ENCODE measurements at regions not wholly inside any gene's neighbourhood (a gene's known extent, or its start where the extent isn't known, plus 50 kb on each side); places are given as distances from the start of the nearest gene placed in this dataset.
"Not testable (repeated sequence)": the region's sequence is repeated elsewhere in the genome, so short reads cannot be mapped to it uniquely, and the experiment has no call there.

DNA sequence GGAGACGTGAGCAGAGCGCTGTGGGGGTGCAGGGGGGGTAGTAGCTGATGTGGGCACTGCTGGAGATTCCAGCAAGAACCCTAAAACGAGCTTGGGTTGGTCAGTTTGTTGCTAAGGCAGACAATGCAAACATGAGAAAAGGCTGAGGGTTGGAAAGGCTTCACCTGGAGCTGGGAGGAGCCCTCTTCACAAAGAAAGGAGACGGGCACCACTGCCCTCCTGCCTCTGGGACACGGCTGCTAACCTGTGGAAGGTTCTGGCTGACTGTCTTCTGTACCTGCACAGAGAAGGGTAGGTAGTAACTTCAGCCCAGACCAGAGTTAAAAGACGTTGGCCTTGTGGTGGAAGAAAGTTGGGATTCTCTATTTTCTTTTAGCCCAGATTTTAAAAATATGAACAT, 108.7 kb downstream of the SUCLA2 start:
- DNase-seq (ENCODE audit: insufficient read length, low spot score): no peak
- TF ChIP-seq POU2F2 (IDR thresholded peaks at IDR 0.05; ENCODE audit: low read depth, low read length) (no peak), POLR2A (IDR thresholded peaks at IDR 0.05; ENCODE audit: low read depth, low read length) (no peak)
- no peak for FAIRE-seq

DNA sequence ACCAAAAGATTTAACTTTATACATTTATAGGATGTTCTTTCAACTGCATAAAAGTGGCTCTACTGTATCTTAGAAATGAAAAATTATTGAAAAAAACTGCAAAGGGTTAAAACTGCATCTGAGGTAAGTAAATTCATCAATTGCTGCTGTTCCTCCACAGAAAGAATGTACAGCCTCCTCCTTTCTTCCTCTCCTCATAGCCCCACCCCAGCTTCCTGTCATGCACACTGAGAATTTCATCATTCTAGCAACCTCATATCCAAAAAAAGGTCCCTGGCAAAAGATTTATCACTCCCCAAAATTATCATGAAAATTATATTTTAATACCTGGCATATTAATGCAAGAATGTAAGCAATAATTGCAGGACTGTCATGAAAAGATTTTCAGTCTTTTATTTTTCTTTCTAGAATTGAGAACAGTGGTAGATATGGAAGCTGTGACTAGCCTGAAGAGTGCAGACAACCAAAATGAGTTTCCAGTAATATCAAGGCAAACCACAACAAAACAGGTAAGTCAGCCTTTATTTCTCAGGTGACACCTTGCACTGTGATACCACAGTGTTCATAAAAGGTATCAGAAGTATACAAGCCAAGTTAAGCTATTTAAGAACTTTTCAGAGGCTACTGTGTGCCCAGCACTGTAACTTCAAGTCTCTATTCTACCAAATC, 110.8 kb downstream of the SUCLA2 start:
- DNase-seq (ENCODE audit: insufficient read length, low spot score): no peak
- no peak for TF ChIP-seq SPI1 (IDR thresholded peaks at IDR 0.05; ENCODE audit: low read depth, low read length)
- TF ChIP-seq POLR2A (IDR thresholded peaks at IDR 0.05; ENCODE audit: low read depth, low read length): no peak
- TF ChIP-seq TAF1 (IDR thresholded peaks at IDR 0.05; ENCODE audit: low read depth, low read length): no peak
- no peak for TF ChIP-seq POLR2AphosphoS5 (IDR thresholded peaks at IDR 0.05; ENCODE audit: low read depth, low read length)
- no peak for TF ChIP-seq POU2F2 (IDR thresholded peaks at IDR 0.05; ENCODE audit: low read depth, low read length)
- no peak for TF ChIP-seq PAX5 (IDR thresholded peaks at IDR 0.05; ENCODE audit: insufficient read depth, low read length, severe bottlenecking)
- FAIRE-seq: no peak

GRCh38 chr13:47886314-47886713, 114.8 kb downstream of the SUCLA2 start:
- FAIRE-seq (no peak), DNase-seq (ENCODE audit: insufficient read length, low spot score) (no peak)
- TF ChIP-seq POLR2A (IDR thresholded peaks at IDR 0.05; ENCODE audit: low read depth, low read length) (no peak), POLR2AphosphoS5 (IDR thresholded peaks at IDR 0.05; ENCODE audit: low read depth, low read length) (no peak), SPI1 (IDR thresholded peaks at IDR 0.05; ENCODE audit: low read depth, low read length) (no peak), POU2F2 (IDR thresholded peaks at IDR 0.05; ENCODE audit: low read depth, low read length) (no peak), TAF1 (IDR thresholded peaks at IDR 0.05; ENCODE audit: low read depth, low read length) (no peak), PAX5 (IDR thresholded peaks at IDR 0.05; ENCODE audit: insufficient read depth, low read length, severe bottlenecking) (no peak)

DNA sequence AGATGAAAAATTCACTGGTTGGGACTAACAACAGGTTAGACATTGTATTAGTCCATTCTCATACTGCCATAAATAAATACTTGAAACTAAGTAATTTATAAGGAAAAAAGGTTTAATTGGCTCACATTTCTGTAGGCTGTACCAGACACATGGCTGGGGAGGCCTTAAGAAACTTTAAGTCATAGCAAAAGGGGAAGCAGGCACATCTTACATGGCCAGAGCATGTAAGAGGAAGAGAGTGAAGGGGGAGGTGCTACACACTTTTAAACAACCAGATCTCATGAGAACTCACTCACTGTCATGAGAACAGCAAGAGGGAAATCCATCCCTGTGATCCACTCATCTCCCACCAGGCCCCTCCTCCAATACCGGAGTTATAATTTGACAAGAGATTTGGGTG, 125.9 kb downstream of the SUCLA2 start:
- DNase-seq (ENCODE audit: insufficient read length, low spot score) (no peak), FAIRE-seq (no peak)
- TF ChIP-seq TAF1 (IDR thresholded peaks at IDR 0.05; ENCODE audit: low read depth, low read length): no peak
- TF ChIP-seq PAX5 (IDR thresholded peaks at IDR 0.05; ENCODE audit: insufficient read depth, low read length, severe bottlenecking): no peak
- no peak for TF ChIP-seq POU2F2 (IDR thresholded peaks at IDR 0.05; ENCODE audit: low read depth, low read length)
- 0 out of 2 replicates have a peak, but pooled peaks have one; percentile 27 for TF ChIP-seq SPI1 (IDR thresholded peaks at IDR 0.05; ENCODE audit: low read depth, low read length)

GRCh38 chr13:47873987-47874386, 127.1 kb downstream of the SUCLA2 start:
- not testable (repeated sequence) for FAIRE-seq; DNase-seq (ENCODE audit: insufficient read length, low spot score)

DNA sequence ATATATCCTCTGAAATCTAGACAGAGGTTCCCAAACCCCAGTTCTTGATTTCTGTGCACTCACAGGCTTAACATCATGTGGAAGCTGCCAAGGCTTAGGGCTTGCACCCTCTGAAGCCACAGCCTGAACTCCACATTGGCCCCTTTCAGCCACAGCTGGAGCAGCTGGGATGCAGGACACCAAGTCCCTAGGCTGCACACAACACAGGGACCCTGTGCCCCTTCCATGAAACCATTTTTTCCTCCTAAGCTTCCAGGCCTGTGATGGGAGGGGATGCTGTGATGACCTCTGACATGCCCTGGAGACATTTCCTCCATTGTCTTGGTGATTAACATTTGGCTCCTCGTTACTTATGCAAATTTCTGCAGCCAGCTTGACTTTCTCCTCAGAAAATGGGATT, 127.8 kb downstream of the SUCLA2 start:
- FAIRE-seq; DNase-seq (ENCODE audit: insufficient read length, low spot score): not testable (repeated sequence)

DNA sequence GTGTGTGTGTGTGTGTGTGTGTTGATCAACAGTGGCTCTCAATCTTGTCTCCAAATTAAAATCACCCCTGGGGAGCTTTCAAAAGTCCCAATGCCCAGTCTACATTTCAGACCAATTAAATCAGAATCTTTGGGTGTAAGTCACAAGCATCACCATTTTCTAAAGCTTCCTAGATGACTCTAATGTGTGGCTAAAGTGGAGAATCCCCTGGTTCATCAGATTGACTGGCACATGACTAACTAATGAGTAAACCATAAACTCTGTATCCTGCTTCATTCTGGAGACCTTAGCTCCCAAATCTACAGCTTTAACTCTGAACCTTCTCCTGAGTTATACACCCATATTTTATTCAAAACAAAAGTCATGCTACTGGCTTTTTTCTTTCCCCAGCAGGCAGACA, 131.3 kb downstream of the SUCLA2 start:
- FAIRE-seq: no peak
- TF ChIP-seq POLR2AphosphoS5 (IDR thresholded peaks at IDR 0.05; ENCODE audit: low read depth, low read length) (no peak), POU2F2 (IDR thresholded peaks at IDR 0.05; ENCODE audit: low read depth, low read length) (no peak)
- DNase-seq (ENCODE audit: insufficient read length, low spot score): no peak

- FAIRE-seq (no peak), DNase-seq (ENCODE audit: insufficient read length, low spot score) (no peak)
- TF ChIP-seq POLR2AphosphoS5 (IDR thresholded peaks at IDR 0.05; ENCODE audit: low read depth, low read length) (no peak), POU2F2 (IDR thresholded peaks at IDR 0.05; ENCODE audit: low read depth, low read length) (no peak), TAF1 (IDR thresholded peaks at IDR 0.05; ENCODE audit: low read depth, low read length) (no peak), SPI1 (IDR thresholded peaks at IDR 0.05; ENCODE audit: low read depth, low read length) (no peak), POLR2A (IDR thresholded peaks at IDR 0.05; ENCODE audit: low read depth, low read length) (no peak), PAX5 (IDR thresholded peaks at IDR 0.05; ENCODE audit: insufficient read depth, low read length, severe bottlenecking) (no peak)
These were observed 135.2 kb downstream of the SUCLA2 start for GRCh38 chr13:47865883-47866282.

GRCh38 chr13:47862841-47863240, 138.2 kb downstream of the SUCLA2 start:
- DNase-seq (ENCODE audit: insufficient read length, low spot score): no peak
- no peak for TF ChIP-seq POU2F2 (IDR thresholded peaks at IDR 0.05; ENCODE audit: low read depth, low read length)
- no peak for TF ChIP-seq TAF1 (IDR thresholded peaks at IDR 0.05; ENCODE audit: low read depth, low read length)
- TF ChIP-seq PAX5 (IDR thresholded peaks at IDR 0.05; ENCODE audit: insufficient read depth, low read length, severe bottlenecking): no peak
- no peak for TF ChIP-seq SPI1 (IDR thresholded peaks at IDR 0.05; ENCODE audit: low read depth, low read length)
- no peak for TF ChIP-seq POLR2A (IDR thresholded peaks at IDR 0.05; ENCODE audit: low read depth, low read length)
- TF ChIP-seq POLR2AphosphoS5 (IDR thresholded peaks at IDR 0.05; ENCODE audit: low read depth, low read length): no peak
- no peak for FAIRE-seq

- TF ChIP-seq POLR2AphosphoS5 (IDR thresholded peaks at IDR 0.05; ENCODE audit: low read depth, low read length) (no peak), POU2F2 (IDR thresholded peaks at IDR 0.05; ENCODE audit: low read depth, low read length) (no peak), TAF1 (IDR thresholded peaks at IDR 0.05; ENCODE audit: low read depth, low read length) (no peak), PAX5 (IDR thresholded peaks at IDR 0.05; ENCODE audit: insufficient read depth, low read length, severe bottlenecking) (no peak), SPI1 (IDR thresholded peaks at IDR 0.05; ENCODE audit: low read depth, low read length) (no peak), POLR2A (IDR thresholded peaks at IDR 0.05; ENCODE audit: low read depth, low read length) (no peak)
- FAIRE-seq: no peak
- DNase-seq (ENCODE audit: insufficient read length, low spot score): no peak
These were observed 141.9 kb downstream of the SUCLA2 start for GRCh38 chr13:47859165-47859564.
